ENCODE measurements at regions not wholly inside any gene's neighbourhood (a gene's known extent, or its start where the extent isn't known, plus 50 kb on each side); places are given as distances from the start of the nearest gene placed in this dataset.

DNA sequence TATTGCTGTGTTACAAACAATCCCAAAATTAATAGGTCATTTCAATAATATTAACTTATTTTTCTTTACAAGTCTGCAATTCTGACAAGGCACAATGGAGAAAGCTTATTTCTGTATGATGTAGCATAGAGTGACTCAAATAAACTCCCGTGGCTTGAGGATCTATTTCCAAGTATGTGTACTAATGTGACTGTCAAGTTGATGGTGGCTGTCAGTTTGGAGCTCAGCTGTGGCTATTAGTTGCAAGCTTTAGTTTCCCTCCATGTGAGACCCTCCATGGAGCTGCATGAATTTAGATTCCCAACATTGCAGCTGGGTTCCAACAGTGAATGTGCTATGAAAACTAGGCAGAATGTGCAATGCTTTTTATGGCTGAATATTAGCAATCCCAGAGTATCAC is 515.5 kb upstream of the GBE1 start:
- TF ChIP-seq CTCF (IDR thresholded peaks at IDR 0.05) (no peak), POLR2A (IDR thresholded peaks at IDR 0.05) (no peak)

Measured in upper lobe of left lung (tissue), 4 donors.